ENCODE measurements at regions not wholly inside any gene's neighbourhood (a gene's known extent, or its start where the extent isn't known, plus 50 kb on each side); places are given as distances from the start of the nearest gene placed in this dataset.

GRCh38 chr10:20596911-20597310 is 300.2 kb downstream of the NEBL start:
- H3K9me3 ChIP-seq (ENCODE audit: low read length): peaks cover 60% of the 10 kb centered on the region
- ChIA-PET POLR2A (no interaction called here), CTCF (ENCODE audit: low intra/inter-chr PET ratio, low total read pairs) (no interaction called here)
- FAIRE-seq (no peak), ATAC-seq (no peak), DNase-seq (ENCODE audit: low spot score) (no peak)
- BruUV-seq (replicated peaks): no TSS peak
- no peaks in the 10 kb centered on the region for H3K79me2 ChIP-seq (ENCODE audit: insufficient read depth, low read length)
- no peak overlapping the region for H3K9ac ChIP-seq (ENCODE audit: insufficient read depth, low read depth, low read length)
- H3K4me3 ChIP-seq (replicated peaks in 1 of 3; ENCODE audit: insufficient read depth in 1 of 3, low read depth in 2 of 3, low read length in 3 of 3): no peak overlapping the region
- H2AFZ ChIP-seq (ENCODE audit: low read length): no peak overlapping the region
- in situ Hi-C loops (cut with HindIII; ENCODE audit: extremely low pct_ligation_motif_present, low pct_unique_long_range_greater_than_20kb): no loop called here
- no peaks in the 10 kb centered on the region for H3K36me3 ChIP-seq (replicated peaks in 1 of 2; ENCODE audit: control insufficient read depth in 1 of 2, insufficient read depth in 2 of 2, low read length in 2 of 2)
- TF ChIP-seq RBAK (CRISPR knock-in tag; IDR thresholded peaks at IDR 0.05) (no peak), ZSCAN20 (CRISPR knock-in tag; IDR thresholded peaks at IDR 0.05; ENCODE audit: borderline replicate concordance) (no peak), ZNF615 (CRISPR knock-in tag; IDR thresholded peaks at IDR 0.05; ENCODE audit: borderline replicate concordance) (no peak), NFAT5 (CRISPR knock-in tag; IDR thresholded peaks at IDR 0.05) (no peak), GPBP1L1 (CRISPR knock-in tag; IDR thresholded peaks at IDR 0.05) (no peak), HDAC6 (IDR thresholded peaks at IDR 0.05; ENCODE audit: low read depth, low read length) (no peak), ZSCAN21 (CRISPR knock-in tag; IDR thresholded peaks at IDR 0.05; ENCODE audit: borderline replicate concordance) (no peak), SMC3 (IDR thresholded peaks at IDR 0.05; ENCODE audit: low read length) (no peak), CERS6 (CRISPR knock-in tag; IDR thresholded peaks at IDR 0.05) (no peak), AHR (CRISPR knock-in tag; IDR thresholded peaks at IDR 0.05) (no peak)
- no peaks in the 10 kb centered on the region for H3K4me1 ChIP-seq (ENCODE audit: insufficient read depth, low read length)
- no peak overlapping the region for H3K4me2 ChIP-seq (ENCODE audit: low read depth, low read length)
- no peaks in the 10 kb centered on the region for H3K27me3 ChIP-seq (ENCODE audit: control insufficient read depth in 1 of 2, insufficient read depth in 2 of 2, low read length in 2 of 2)
- H4K20me1 ChIP-seq (ENCODE audit: insufficient read depth, low read length): no peaks in the 10 kb centered on the region
- no peak overlapping the region for H3K27ac ChIP-seq (ENCODE audit: extremely low read length, insufficient read depth, low read length)
- WGBS (ENCODE audit: low lambda C conversion rate): 2% methylated on average over 2 of the region's 2 CpGs
- intact Hi-C loops (cut with micrococcal nuclease; ENCODE audit: unreplicated experiment): loop anchor here (5.0 kb wide), 1 partner anchor 955 kb away; no protein-coding TSS in a partner anchor

Data from HepG2 (cell line).